Right atrium auricular region (tissue), 2 donors: ENCODE measurements at regions not wholly inside any gene's neighbourhood (a gene's known extent, or its start where the extent isn't known, plus 50 kb on each side); places are given as distances from the start of the nearest gene placed in this dataset.
"Not testable (repeated sequence)": the region's sequence is repeated elsewhere in the genome, so short reads cannot be mapped to it uniquely, and the experiment has no call there.

Experiments
- DNase-seq: peaks from one replicate; pipeline ENCODE4 v3.0.0-alpha.2; 2019; ENCODE audit warnings: low spot score
- H3K27ac ChIP-seq, 2 donors: fragments of 200-600 bp; sonication (generic); 1 replicate in 1 of 2; 2 replicates in 1 of 2; pipeline ENCODE4 v1.5.1; 2016 to 2019
- H3K27me3 ChIP-seq, 2 donors: fragments of 200-600 bp; sonication (generic); one replicate each; pipeline versions ENCODE4 v1.5.1 to v1.6.0; 2017 to 2019
- H3K36me3 ChIP-seq: fragments of 200-600 bp; sonication (generic); one replicate; pipeline ENCODE4 v1.5.1; 2016
- H3K4me1 ChIP-seq, 2 donors: fragments of 200-600 bp; sonication (generic); one replicate each; pipeline versions ENCODE4 v1.5.1 to v1.6.0; 2017 to 2019
- H3K4me3 ChIP-seq, 2 donors: fragments of 200-600 bp; sonication (generic); 1 replicate in 1 of 2; 2 replicates in 1 of 2; pipeline ENCODE4 v1.5.1; 2017 to 2019; ENCODE audit warnings: mild to moderate bottlenecking in 1 of 2, moderate library complexity in 1 of 2
- H3K9me3 ChIP-seq, 2 donors: fragments of 200-600 bp; sonication (generic); one replicate each; pipeline ENCODE4 v1.5.1; 2019
- CTCF ChIP-seq, 2 donors: fragments of 200-600 bp; sonication (generic); IDR thresholded peaks; one replicate each; pipeline ENCODE4 v1.5.1; 2019; ENCODE audit warnings: antibody characterized with exemption in 2 of 2

GRCh38 chr6:90891355-90891754, 304.5 kb upstream of the MAP3K7 start:
- H3K4me1 ChIP-seq = no peaks in the 10 kb centered on the region
- TF ChIP-seq CTCF (IDR thresholded peaks at IDR 0.05) = no peak
- H3K27me3 ChIP-seq = no peaks in the 10 kb centered on the region
- no peaks in the 10 kb centered on the region for H3K36me3 ChIP-seq
- no peaks in the 10 kb centered on the region for H3K9me3 ChIP-seq
- no peak overlapping the region for H3K27ac ChIP-seq
- no peak overlapping the region for H3K4me3 ChIP-seq
- DNase-seq = no peak

GRCh38 chr6:90890683-90891330, 303.9 kb upstream of the MAP3K7 start:
- no peaks in the 10 kb centered on the region for H3K4me1 ChIP-seq
- H3K36me3 ChIP-seq = no peaks in the 10 kb centered on the region
- no peak overlapping the region for H3K27ac ChIP-seq
- no peaks in the 10 kb centered on the region for H3K27me3 ChIP-seq
- no peak for TF ChIP-seq CTCF (IDR thresholded peaks at IDR 0.05)
- no peaks in the 10 kb centered on the region for H3K9me3 ChIP-seq
- no peak overlapping the region for H3K4me3 ChIP-seq
- DNase-seq = no peak

GRCh38 chr6:90887764-90888163, 300.9 kb upstream of the MAP3K7 start:
- Histone ChIP-seq H3K27me3 (no peaks in the 10 kb centered on the region), H3K27ac (no peak overlapping the region), H3K4me1 (no peaks in the 10 kb centered on the region), H3K36me3 (no peaks in the 10 kb centered on the region), H3K9me3 (peaks cover 0 to 7% of the 10 kb centered on the region in 2 donors), H3K4me3 (no peak overlapping the region)
- DNase-seq = no peak
- no peak for TF ChIP-seq CTCF (IDR thresholded peaks at IDR 0.05)

- Histone ChIP-seq H3K4me1 (no peaks in the 10 kb centered on the region), H3K36me3 (no peaks in the 10 kb centered on the region), H3K27ac (no peak overlapping the region), H3K9me3 (peaks cover 0 to 19% of the 10 kb centered on the region in 2 donors), H3K4me3 (no peak overlapping the region), H3K27me3 (no peaks in the 10 kb centered on the region)
- TF ChIP-seq CTCF (IDR thresholded peaks at IDR 0.05) = no peak
- no peak for DNase-seq
Observed at GRCh38 chr6:90885611-90886056, 298.8 kb upstream of the MAP3K7 start.

GRCh38 chr6:90885137-90885536, 298.3 kb upstream of the MAP3K7 start:
- not testable (repeated sequence) for H3K4me1 ChIP-seq, H3K27me3 ChIP-seq, H3K36me3 ChIP-seq, DNase-seq, H3K4me3 ChIP-seq, H3K27ac ChIP-seq
- peaks cover 0 to 19% of the 10 kb centered on the region in 2 donors for H3K9me3 ChIP-seq

GRCh38 chr6:90877616-90878015, 290.7 kb upstream of the MAP3K7 start:
- H3K9me3 ChIP-seq = peaks cover 0 to 10% of the 10 kb centered on the region in 2 donors
- no peaks in the 10 kb centered on the region for H3K27me3 ChIP-seq
- no peak overlapping the region for H3K27ac ChIP-seq
- DNase-seq = no peak
- H3K36me3 ChIP-seq = no peaks in the 10 kb centered on the region
- no peak overlapping the region for H3K4me3 ChIP-seq
- H3K4me1 ChIP-seq = no peaks in the 10 kb centered on the region
- TF ChIP-seq CTCF (IDR thresholded peaks at IDR 0.05) = no peak
